Fibroblast of the aortic adventitia (primary cell): ENCODE measurements at regions not wholly inside any gene's neighbourhood (a gene's known extent, or its start where the extent isn't known, plus 50 kb on each side); places are given as distances from the start of the nearest gene placed in this dataset.

ENCODE experiments used
- DNase-seq: peaks from one replicate; pipeline ENCODE4 v3.0.0-alpha.2; 2010; ENCODE audit warnings: low read depth
- H3K4me3 ChIP-seq: 2 replicates; pipeline ENCODE4 v1.5.1; 2011; ENCODE audit warnings: low read depth, mild to moderate bottlenecking, control low read depth, low read length, moderate library complexity
- CTCF ChIP-seq: IDR thresholded peaks from 2 replicates; pipeline ENCODE4 v1.5.1; 2011; ENCODE audit warnings: mild to moderate bottlenecking, low read length, control low read depth, inconsistent platforms; ENCODE audit not compliant: insufficient read depth

GRCh38 chr9:107841076-107841475 lies 351.5 kb upstream of the KLF4 start:
- no peak for TF ChIP-seq CTCF

GRCh38 chr9:107839371-107839770 lies 349.8 kb upstream of the KLF4 start:
- TF ChIP-seq CTCF, result no peak

More at GRCh38 chr9:107841076-107841475, 351.5 kb upstream of the KLF4 start:
- DNase-seq, result no peak
- no peak overlapping the region for H3K4me3 ChIP-seq

GRCh38 chr9:107838766-107839165 lies 349.2 kb upstream of the KLF4 start:
- H3K4me3 ChIP-seq, result no peak overlapping the region
- DNase-seq, result no peak
- no peak for TF ChIP-seq CTCF

More at GRCh38 chr9:107839371-107839770, 349.8 kb upstream of the KLF4 start:
- DNase-seq, result no peak
- H3K4me3 ChIP-seq, result no peak overlapping the region

- DNase-seq, result no peak
- no peak for TF ChIP-seq CTCF
- H3K4me3 ChIP-seq, result no peak overlapping the region
Measured at GRCh38 chr9:107836300-107836699, 346.7 kb upstream of the KLF4 start.

GRCh38 chr9:107833295-107833694 lies 343.7 kb upstream of the KLF4 start:
- H3K4me3 ChIP-seq, result no peak overlapping the region
- peak; percentile 9 for DNase-seq
- TF ChIP-seq CTCF, result no peak

- no peak for TF ChIP-seq CTCF
- no peak for DNase-seq
- no peak overlapping the region for H3K4me3 ChIP-seq
Measured at GRCh38 chr9:107832871-107833270, 343.3 kb upstream of the KLF4 start.

GRCh38 chr9:107830479-107830878 lies 340.9 kb upstream of the KLF4 start:
- no peak for DNase-seq

More at GRCh38 chr9:107830479-107830878, 340.9 kb upstream of the KLF4 start:
- TF ChIP-seq CTCF, result no peak
- H3K4me3 ChIP-seq, result no peak overlapping the region
